HG03558 (cell line): ENCODE measurements at regions not wholly inside any gene's neighbourhood (a gene's known extent, or its start where the extent isn't known, plus 50 kb on each side); places are given as distances from the start of the nearest gene placed in this dataset.

Source experiments
- ATAC-seq: cut with Tn5 transposase; IDR thresholded peaks from one replicate; pipeline ENCODE4 v1.9.1; 2021; ENCODE audit warnings: moderate number of reproducible peaks; ENCODE audit not compliant: unreplicated experiment; ENCODE audit errors: extremely low read depth

DNA sequence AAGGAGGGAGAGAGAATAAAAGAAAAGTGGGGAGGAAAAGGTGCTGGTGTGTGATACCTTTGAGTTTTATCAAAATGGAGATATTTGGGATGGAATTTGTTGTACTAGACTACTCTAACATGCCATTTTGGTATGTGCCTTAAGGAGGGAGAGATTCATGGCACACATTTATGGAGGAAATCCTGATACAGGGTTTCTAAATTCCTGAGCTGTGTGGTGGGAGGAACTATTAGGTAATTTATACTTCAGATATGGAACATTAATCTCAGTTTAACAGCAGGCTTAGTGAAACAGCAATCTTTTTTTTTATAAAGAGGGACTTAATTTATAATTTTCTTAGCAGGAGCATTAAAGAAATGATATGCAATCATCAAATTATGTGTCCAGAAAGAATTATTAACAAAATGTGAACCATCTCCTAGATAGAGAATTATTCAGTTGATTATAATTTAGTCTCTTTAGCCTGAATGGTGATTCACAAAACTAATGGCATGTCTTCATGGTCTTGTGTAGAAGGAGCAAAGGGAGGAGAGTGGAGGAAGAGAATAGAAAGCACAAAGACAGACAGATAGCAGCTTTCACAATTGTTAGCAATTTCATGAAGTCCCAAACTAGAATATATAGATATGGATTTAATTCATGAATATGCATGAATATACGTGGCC lies 301.6 kb downstream of the HLX start:
- no peak for ATAC-seq

DNA sequence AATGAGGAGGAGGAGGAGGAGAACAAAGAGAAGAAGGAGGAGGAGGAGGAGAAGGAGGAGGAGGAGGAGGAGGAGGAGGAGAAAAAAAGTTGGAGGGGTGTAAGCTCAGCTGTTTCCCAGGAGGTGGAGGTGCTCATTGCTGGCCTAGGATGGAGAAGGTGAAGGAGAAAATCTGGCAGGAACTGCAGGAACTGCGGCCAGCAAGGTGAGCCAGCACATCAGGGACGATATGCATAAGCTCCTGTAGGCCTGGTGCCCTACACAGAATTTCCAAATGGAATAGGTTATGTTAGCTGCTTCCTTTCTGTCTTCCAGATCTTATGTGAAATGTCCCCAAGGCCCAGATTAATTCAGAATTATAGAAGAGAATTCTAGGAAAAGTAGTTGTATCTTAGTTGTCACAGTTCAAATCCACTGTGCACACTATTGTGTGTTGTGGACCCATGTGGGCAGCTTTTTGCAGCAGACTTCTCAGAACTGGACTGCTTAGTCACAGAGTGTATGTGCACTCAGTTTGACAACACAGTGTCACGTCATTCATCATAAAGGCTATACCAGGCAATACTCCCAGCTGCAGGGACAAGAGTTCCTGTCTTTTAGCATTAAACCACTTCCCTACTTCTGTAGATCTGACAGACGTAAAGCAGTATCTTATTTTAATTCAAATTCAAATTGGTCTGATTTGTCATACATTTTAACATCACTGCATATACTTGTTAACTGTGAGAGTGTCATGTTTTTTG lies 303.7 kb downstream of the HLX start:
- ATAC-seq: no peak

GRCh38 chr1:221184131-221184794 lies 305.0 kb downstream of the HLX start:
- no peak for ATAC-seq

DNA sequence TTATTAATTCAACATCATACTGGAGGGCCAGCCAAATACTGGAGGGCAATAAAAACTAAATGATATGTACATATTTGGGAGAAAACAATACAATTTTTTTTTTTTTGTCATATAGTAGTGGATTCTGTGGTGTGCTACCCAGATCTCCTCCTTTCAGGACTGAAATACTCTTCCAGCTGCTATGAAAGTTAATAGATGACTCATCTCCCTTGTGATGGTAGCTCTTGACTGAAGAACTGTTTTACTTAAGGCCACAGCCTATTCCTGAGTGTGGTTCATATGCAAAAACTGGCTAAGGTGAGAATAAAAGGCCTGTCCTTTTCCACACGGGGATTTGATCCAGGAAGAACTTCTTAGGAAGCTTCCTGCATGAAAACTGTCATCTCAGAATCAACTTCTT lies 307.9 kb downstream of the HLX start:
- no peak for ATAC-seq

GRCh38 chr1:221188458-221188857 lies 309.2 kb downstream of the HLX start:
- ATAC-seq: no peak

DNA sequence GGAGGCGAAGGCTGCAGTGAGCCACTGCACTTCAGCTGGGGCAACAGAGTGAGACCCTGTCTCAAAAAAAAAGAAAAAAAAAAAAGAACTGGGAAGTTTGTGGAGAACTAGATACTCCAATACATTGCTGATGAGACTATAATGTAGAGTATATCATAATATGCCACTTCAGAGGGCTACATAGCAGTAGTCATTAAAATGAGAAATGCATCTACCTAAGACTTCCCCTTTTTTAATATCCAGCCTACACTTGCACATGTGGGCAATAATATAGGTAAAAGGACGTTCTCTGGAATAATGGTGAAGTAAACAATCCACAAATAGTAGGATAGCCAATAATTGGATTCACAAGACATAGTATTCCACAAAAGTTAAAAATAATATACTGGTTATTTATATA lies 311.0 kb downstream of the HLX start:
- no peak for ATAC-seq

DNA sequence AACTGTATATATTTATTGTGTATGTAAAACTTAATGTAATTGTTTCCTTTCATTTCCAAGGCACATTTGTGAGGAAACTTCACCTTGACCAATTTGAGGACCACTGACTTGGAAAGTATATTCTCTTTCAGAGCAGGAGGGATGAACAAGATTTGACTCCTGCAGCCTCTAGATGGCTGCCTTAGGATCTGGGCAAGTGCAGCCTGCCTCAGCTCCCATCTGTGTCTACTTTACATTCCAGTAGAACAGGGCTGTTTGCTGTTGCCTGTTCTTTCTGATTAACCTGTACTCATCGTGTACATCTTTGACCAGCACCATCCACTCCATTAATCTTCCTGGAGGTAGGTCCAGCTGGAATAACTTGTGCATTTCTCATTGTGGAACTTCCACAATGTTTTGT lies 312.8 kb downstream of the HLX start:
- ATAC-seq: no peak

- ATAC-seq: no peak
These were observed 321.2 kb downstream of the HLX start for GRCh38 chr1:221200464-221200863.

- ATAC-seq: no peak
These were observed 322.5 kb downstream of the HLX start for GRCh38 chr1:221201773-221202172.

DNA sequence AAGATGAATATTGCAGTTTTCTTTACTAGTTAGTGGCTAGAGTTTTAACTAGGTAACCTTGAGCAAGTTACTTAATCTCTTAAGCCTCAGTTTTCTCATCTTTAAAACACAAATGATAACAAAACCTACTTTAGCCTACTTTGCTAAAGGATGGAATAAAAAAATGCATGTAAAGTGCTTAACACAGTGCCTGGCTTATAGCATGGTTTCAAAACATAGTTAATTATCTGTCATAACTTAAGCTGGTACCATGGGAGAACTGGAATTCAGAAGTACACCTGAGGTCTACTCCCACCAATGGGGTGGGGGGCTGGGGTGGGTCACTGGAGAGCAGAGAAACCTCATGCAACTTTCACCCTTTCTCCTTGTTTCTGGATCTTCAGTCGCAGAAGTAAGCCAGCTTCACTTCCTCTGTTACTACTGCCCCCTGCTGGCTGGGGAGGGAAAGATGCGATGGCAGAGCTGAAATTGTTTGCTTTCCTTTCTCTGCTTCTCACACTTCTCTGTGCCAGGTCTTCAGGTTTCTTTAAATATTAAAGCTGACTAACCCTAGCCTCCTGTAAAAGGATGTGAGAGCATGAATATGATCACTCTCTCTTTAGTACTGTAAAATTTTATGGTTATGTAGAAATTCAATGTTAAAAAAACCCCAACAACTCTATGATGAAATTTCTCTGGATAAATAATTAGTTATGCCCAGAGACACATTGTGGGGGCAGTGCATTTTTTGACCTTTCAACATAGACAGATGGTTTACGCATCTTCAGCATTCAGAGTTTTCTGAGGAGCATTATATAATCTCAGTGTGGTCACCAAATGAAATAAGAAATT lies 324.2 kb downstream of the HLX start:
- ATAC-seq: no peak

- ATAC-seq: no peak
These were observed 325.0 kb downstream of the HLX start for GRCh38 chr1:221204055-221204833.

- no peak for ATAC-seq
These were observed 326.8 kb downstream of the HLX start for GRCh38 chr1:221206076-221206475.

GRCh38 chr1:221212926-221213325 lies 333.7 kb downstream of the HLX start:
- no peak for ATAC-seq

DNA sequence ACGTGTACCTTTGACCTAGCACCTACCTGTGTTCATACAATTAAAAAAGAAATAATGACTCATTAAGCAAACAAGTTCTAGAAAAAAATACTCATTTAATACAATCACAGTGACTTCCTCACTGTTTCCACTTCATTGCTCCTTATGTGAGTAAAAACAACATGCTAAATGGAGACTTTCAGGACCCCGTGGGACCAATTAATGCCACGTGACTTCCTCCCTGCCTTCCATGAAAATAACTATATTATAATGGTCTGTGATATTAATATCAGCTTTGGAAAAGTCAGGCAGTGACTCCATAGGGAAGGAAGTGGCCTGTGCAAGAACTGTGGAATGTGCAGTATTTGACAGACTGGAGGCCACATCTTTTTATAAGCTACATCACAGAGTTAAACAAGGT lies 337.8 kb downstream of the HLX start:
- no peak for ATAC-seq

DNA sequence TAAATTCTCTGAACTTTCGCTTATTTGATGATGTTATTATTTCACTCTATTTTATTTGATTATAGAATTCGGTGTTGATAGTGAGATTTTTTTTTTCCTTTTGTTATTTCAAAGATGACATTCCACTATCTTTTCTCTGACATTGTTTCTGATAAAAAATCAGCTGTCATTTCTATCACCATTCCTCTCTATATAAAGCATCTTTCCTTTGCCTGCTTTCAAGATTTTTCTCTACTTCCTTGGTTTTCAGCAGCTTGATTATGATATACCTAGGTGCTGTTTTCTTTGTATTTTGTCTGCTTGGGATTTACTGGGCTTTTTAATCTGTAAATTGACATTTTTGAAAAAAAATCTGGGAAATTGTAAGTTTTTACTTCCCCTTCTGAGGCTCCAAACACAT lies 344.0 kb downstream of the HLX start:
- no peak for ATAC-seq

- ATAC-seq: no peak
These were observed 348.2 kb downstream of the HLX start for GRCh38 chr1:221227460-221227859.

- ATAC-seq: no peak
These were observed 348.7 kb downstream of the HLX start for GRCh38 chr1:221227872-221228337.

- ATAC-seq: no peak
These were observed 349.4 kb downstream of the HLX start for GRCh38 chr1:221228594-221228993.

DNA sequence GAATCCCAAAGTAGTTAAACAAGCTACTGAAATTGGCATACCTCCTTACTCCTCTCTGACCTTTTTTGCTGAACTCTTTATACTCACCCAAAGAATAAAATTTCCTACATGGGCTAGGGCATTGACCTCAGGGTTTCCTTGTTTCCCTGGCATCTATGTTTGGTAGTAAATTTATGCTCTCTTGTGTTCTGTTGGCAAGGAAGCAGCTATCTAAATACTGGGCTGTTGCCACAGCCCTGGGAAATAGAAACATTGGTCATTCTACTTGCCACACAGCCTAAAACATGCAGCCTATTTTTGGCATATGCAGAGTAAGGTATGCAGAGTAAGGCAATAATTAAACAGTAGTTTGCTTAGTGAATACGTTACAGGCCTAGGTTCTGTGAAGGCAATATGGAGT lies 351.4 kb downstream of the HLX start:
- no peak for ATAC-seq

DNA sequence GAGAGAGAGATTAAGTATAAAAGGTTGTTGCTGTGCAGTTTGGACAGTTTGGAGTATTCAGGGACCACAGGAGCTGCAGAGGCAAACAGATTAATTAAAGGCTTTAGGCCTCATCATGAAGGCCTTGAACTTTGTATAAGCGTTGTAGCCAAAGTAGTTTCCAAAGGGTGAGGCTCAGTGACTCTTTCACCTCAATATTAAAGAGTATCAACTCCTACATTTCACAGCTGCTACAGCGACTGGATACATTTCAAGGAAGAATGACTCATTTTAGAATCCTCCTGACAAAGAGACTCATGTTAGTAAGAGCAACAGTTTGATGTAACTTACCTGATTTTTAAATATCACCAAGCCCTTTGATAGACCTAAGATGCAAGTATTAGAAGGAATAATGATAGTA lies 355.5 kb downstream of the HLX start:
- ATAC-seq: no peak
